Right cardiac atrium (tissue), 5 donors: ENCODE measurements at regions not wholly inside any gene's neighbourhood (a gene's known extent, or its start where the extent isn't known, plus 50 kb on each side); places are given as distances from the start of the nearest gene placed in this dataset.

ENCODE experiments used
- ATAC-seq, 2 donors: fragments of 200-7000 bp; cut with Tn5 transposase; one replicate each; pipeline versions ENCODE4 v1.8.0 to v1.9.1; 2020; ENCODE audit warnings: moderate library complexity in 2 of 2, mild to moderate bottlenecking in 1 of 2
- DNase-seq, 3 donors: peaks; one replicate each; pipeline ENCODE4 v3.0.0-alpha.2; 2020
- H3K27ac ChIP-seq: one replicate; pipeline ENCODE4 v1.5.1; 2013; ENCODE audit warnings: mild to moderate bottlenecking, low read length, control low read depth, moderate library complexity
- H3K27me3 ChIP-seq: one replicate; pipeline ENCODE4 v1.6.1; 2013; ENCODE audit not compliant: control insufficient read depth, insufficient read depth
- H3K4me1 ChIP-seq: one replicate; pipeline ENCODE4 v1.6.1; 2013; ENCODE audit warnings: low read length; ENCODE audit not compliant: control insufficient read depth, insufficient read depth
- H3K4me3 ChIP-seq: one replicate; pipeline ENCODE4 v1.5.1; 2013; ENCODE audit warnings: low read length, control low read depth
- H3K9me3 ChIP-seq: one replicate; pipeline ENCODE4 v1.6.1; 2013; ENCODE audit warnings: low read length; ENCODE audit not compliant: control insufficient read depth
- WGBS: extraction: QIAGEN DNeasy Blood & Tissue Kit; methylation state at CpG from one replicate; pipeline ENCODE4 v1.1.7; 2013; 5-methylcytosine and 5-hydroxymethylcytosine counted together
- intact Hi-C, 4 donors: fragments of 100-400 bp; cut with DNase I; formaldehyde crosslinking; loops; one replicate each; pipeline versions ENCODE4 v1.11.0 to v1.14.0; 2022 to 2023
- donor health status: healthy with polysubstance abuse.
- donor health status: DM: no; HTN: yes; CAD: no.
- donor health status: DM: no; HTN: no; CAD: no.
- donor health status: DM: no; HTN: yes; CAD: no; lungs with severe emphysema.
- donor health status: DM: yes; HTN: yes; CAD: no.

GRCh38 chr12:33555128-33555527, 115.5 kb upstream of the SYT10 start:
- intact Hi-C loops = no loop called here
- no peak for ATAC-seq
- Histone ChIP-seq H3K9me3 (no peaks in the 10 kb centered on the region), H3K4me3 (no peak overlapping the region), H3K4me1 (no peaks in the 10 kb centered on the region), H3K27me3 (no peaks in the 10 kb centered on the region), H3K27ac (no peak overlapping the region)
- DNase-seq = no peak

DNA sequence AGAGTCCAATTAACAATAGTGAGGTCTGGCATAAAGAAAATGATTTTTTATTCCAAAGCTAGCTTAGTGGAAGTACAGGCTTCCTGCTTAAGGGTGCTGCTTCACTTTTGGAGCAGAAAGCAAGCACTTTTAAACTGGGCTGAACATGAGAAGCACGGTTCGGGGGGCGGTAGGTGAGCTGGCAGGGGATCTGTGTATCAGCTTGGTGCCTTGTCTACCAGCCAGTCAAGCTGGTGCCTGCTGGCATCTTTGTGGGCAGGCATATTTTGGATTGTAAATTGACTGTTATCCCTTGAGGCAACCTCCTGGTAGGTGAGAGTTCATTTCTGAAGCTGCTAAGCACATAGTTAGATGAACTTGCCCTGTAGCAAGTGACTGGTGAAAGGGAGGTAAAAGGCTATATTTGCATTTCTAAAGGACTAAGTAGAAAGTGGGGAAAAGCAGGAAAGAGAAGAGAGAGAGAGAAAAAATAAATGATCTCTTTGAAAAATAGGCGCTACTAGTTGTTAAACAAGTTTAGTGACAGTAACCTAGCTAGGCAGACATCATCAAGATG, 121.1 kb upstream of the SYT10 start:
- H3K27ac ChIP-seq = no peak overlapping the region
- ATAC-seq = no peak
- WGBS = 79% methylated on average over 4 of the region's 4 CpGs

GRCh38 chr12:33562401-33562800, 122.8 kb upstream of the SYT10 start:
- 74% methylated on average over 2 of the region's 2 CpGs for WGBS
- DNase-seq (no peak), ATAC-seq (no peak)
- no peak overlapping the region for H3K27ac ChIP-seq
- H3K4me3 ChIP-seq = no peak overlapping the region
- H3K4me1 ChIP-seq = no peaks in the 10 kb centered on the region
- intact Hi-C loops = no loop called here
- no peaks in the 10 kb centered on the region for H3K27me3 ChIP-seq
- peaks cover 3% of the 10 kb centered on the region for H3K9me3 ChIP-seq

More for the DNA sequence above, 121.1 kb upstream of the SYT10 start:
- no peaks in the 10 kb centered on the region for H3K4me1 ChIP-seq
- no peak overlapping the region for H3K4me3 ChIP-seq
- DNase-seq = peak in 1 of 3 donors; percentile 36
- H3K9me3 ChIP-seq = peaks cover 3% of the 10 kb centered on the region
- intact Hi-C loops = no loop called here
- H3K27me3 ChIP-seq = no peaks in the 10 kb centered on the region

DNA sequence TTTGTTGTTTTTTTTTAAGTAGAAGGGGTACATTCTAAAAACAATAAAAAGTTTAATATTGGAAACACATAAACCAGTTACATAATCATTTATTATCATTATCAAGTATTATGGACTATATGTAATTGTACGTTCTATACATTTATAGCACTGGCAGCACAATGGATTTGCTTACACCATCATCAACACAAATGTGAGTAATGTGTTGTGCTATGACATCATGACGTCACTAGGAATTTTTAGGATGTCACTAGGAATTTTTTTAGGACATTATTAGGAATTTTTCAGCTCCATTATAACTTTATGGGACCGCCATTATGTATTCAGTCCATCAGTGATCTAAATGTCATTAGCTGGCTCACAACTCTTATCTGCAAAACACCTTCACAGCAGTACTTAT, 126.8 kb upstream of the SYT10 start:
- intact Hi-C loops = no loop called here
- Histone ChIP-seq H3K4me3 (no peak overlapping the region), H3K27me3 (no peaks in the 10 kb centered on the region), H3K27ac (no peak overlapping the region), H3K4me1 (no peaks in the 10 kb centered on the region), H3K9me3 (peaks cover 2% of the 10 kb centered on the region)
- no peak for ATAC-seq
- 61% methylated on average over 3 of the region's 3 CpGs for WGBS
- DNase-seq = no peak

- ATAC-seq (no peak), DNase-seq (no peak)
- no peak overlapping the region for H3K4me3 ChIP-seq
- H3K27me3 ChIP-seq = no peaks in the 10 kb centered on the region
- H3K27ac ChIP-seq = no peak overlapping the region
- H3K4me1 ChIP-seq = no peaks in the 10 kb centered on the region
- intact Hi-C loops = no loop called here
- no peaks in the 10 kb centered on the region for H3K9me3 ChIP-seq
- 32% methylated on average over 3 of the region's 3 CpGs for WGBS
These were observed 135.7 kb upstream of the SYT10 start for GRCh38 chr12:33575346-33575745.

DNA sequence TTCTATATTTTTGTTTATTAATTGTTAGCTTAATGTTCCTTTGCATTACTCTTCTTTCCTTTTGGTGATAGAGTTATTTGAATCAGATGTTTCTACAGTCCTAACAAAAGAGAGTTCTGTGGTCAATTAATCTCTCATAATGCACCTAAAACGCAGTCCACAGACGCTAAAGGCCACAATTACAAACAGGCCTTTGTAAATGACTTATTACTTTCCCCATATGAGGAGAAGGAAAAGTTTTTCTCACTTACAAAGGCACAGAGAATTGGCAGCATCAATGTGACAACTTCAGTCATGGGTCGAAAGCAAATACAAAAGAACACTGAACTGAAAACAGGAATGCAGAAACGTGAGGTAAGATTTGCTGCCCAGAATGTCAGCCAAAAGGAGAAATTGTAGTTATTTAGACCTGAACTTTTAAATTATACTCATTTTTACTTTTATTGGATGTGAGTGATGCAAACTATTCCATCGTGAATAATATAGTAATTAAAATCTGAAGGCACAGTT, 142.0 kb upstream of the SYT10 start:
- no peaks in the 10 kb centered on the region for H3K27me3 ChIP-seq
- no peak for DNase-seq
- no peaks in the 10 kb centered on the region for H3K4me1 ChIP-seq
- no peaks in the 10 kb centered on the region for H3K9me3 ChIP-seq
- ATAC-seq = no peak
- intact Hi-C loops = no loop called here
- H3K4me3 ChIP-seq = no peak overlapping the region
- H3K27ac ChIP-seq = no peak overlapping the region
- WGBS = 55% methylated on average over 5 of the region's 5 CpGs

DNA sequence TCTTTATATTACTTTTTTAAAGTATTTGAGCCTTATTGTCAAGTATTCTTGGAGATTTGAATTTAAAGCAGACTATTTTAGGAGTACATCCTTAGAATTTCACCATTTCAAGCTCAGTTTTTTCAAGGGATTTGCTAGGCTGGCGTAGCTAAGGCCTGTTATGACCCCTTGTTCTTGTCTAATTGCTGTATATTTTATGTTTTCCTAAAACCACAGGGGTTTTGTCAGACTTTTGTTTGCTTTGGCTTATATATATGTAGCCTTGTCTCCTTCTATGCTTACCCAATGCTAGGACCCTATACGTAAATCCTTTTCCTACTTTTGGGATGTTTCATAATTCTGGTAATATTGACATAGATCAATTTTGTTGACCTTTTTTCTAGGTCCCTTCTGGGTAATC, 147.0 kb upstream of the SYT10 start:
- no peak for DNase-seq
- no peak overlapping the region for H3K27ac ChIP-seq
- 80% methylated on average over 2 of the region's 2 CpGs for WGBS
- no peaks in the 10 kb centered on the region for H3K9me3 ChIP-seq
- no peaks in the 10 kb centered on the region for H3K27me3 ChIP-seq
- intact Hi-C loops = no loop called here
- H3K4me1 ChIP-seq = peaks cover 2% of the 10 kb centered on the region
- no peak overlapping the region for H3K4me3 ChIP-seq
- no peak for ATAC-seq

DNA sequence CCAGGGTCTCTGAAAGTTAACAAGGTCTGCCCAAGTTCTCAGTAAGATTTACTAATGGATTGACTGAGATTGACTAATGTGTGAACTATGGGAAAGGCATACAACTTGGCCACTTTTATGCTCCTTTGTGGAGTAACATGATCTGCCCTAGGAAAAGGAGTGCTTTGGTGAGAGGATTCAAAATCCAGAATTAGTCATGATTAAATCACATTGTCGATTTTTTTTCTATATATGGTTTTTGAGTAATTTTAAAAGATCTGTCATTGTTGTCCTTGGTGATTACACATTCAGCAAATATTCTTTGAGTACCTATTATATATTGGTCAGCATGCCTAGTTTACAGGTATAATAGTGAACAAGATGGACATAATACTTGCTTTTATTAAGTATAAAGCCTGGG, 147.7 kb upstream of the SYT10 start:
- 73% methylated on average over 1 of the region's 1 CpG for WGBS
- no peak for ATAC-seq
- no peaks in the 10 kb centered on the region for H3K27me3 ChIP-seq
- no peaks in the 10 kb centered on the region for H3K9me3 ChIP-seq
- H3K4me1 ChIP-seq = peaks cover 2% of the 10 kb centered on the region
- intact Hi-C loops = no loop called here
- H3K27ac ChIP-seq = no peak overlapping the region
- H3K4me3 ChIP-seq = no peak overlapping the region
- DNase-seq = no peak

DNA sequence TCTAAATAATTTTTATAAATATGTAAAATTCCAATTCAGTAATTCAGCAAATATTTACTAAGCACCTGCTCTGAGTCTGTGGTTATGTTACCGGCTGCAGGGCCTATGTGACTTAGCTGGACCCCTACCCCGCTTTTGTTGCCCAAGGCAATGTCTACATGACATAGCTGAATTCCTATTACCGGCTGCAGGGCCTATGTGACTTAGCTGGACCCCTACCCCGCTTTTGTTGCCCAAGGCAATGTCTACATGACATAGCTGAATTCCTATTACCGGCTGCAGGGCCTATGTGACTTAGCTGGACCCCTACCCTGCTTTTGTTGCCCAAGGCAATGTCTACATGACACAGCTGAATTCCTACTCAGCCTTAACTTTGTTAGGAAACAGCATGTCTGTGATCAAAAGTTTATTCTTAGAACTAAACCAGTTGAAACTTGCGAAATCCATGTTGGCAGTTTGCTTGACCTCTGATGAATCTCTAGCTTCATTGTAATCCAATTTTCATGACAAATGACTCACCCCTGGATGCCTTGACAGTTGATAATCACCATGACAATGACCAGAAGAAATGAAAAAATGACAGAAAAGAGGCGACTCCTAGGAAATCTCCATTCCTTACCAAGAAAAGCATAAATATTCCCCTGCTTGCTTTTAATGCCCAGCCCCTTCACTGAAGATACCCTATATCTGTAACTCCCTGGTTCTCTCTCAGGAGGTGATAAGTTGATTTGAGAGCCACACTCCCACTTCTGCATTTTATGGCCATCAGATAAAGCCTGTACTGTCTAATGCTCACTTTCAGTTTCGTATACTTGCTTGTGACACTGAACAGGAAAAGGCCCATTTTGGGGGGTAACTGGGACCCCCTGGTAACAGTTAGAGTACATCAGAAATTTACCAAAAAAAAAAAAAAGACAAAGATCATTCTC, 148.4 kb upstream of the SYT10 start:
- peak overlapping the region; percentile 68 for H3K27ac ChIP-seq
- H3K4me3 ChIP-seq = no peak overlapping the region
- WGBS = 47% methylated on average over 8 of the region's 8 CpGs
- intact Hi-C loops = no loop called here
- H3K9me3 ChIP-seq = no peaks in the 10 kb centered on the region
- H3K27me3 ChIP-seq = no peaks in the 10 kb centered on the region
- peak; percentile 63 to 73 for ATAC-seq
- DNase-seq = peak in 1 of 3 donors; percentile 19
- peaks cover 2% of the 10 kb centered on the region for H3K4me1 ChIP-seq

DNA sequence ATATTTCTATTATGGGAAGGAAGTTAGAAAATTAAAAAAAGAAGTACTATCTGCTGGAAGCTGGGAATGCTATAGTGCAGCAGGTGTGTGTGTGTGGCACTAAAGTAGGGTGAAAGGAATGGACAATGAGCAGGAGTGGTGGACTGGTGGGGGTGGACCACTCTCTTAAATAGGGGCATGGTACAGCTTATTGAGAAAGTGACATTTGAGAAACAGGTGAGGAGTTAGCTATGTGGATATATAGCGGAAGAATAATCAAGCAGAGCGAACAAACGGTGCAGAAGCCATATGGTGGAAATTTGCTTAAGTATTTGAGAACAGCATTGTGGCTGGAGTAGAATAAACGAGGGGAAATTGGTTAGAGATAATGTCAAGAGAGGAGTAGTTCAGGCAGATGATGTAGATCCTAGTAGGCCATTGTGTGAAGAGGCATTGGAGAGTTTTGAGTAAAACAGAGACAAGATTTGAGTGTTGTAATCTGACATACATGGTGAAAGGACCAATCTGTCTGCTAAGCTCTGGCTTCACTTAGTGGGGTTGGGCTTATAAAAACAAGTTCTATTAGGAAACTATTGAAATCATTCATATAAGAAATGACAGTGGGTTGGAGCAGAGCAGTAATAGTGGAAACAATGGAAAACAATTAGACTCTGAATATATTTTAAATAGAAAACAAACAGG, 149.2 kb upstream of the SYT10 start:
- ATAC-seq (no peak), DNase-seq (no peak)
- Histone ChIP-seq H3K4me3 (no peak overlapping the region), H3K9me3 (no peaks in the 10 kb centered on the region), H3K4me1 (peaks cover 2% of the 10 kb centered on the region), H3K27me3 (no peaks in the 10 kb centered on the region), H3K27ac (no peak overlapping the region)
- intact Hi-C loops = no loop called here
- WGBS = 72% methylated on average over 4 of the region's 4 CpGs

DNA sequence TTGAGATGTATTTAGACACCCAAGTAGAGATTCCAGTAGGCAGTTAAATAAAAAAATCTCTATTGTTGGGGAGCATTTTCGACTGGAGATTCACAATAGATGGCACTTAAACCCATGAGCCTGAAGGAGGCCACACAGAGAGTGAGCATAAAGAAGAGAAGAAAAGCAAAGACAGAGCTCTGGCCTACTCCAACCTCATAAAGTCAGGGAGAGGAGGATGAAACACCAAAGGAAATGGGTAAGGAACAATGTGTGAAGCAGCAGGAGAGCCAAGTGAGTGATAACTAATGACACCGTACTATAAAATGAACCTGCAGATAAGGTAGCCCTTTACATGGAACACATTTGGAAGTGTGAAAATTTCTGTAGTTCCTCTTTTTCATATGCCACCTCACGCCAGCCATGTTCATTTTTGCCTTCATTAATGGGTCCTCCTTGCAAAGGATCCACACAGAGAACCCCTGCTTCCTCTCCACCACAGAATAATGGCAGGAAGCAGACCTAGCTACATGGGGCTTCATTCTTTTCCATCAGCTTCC, 150.0 kb upstream of the SYT10 start:
- intact Hi-C loops = no loop called here
- Histone ChIP-seq H3K4me3 (no peak overlapping the region), H3K27ac (no peak overlapping the region), H3K9me3 (no peaks in the 10 kb centered on the region), H3K27me3 (no peaks in the 10 kb centered on the region), H3K4me1 (peaks cover 2% of the 10 kb centered on the region)
- 50% methylated on average over 3 of the region's 3 CpGs for WGBS
- DNase-seq (no peak), ATAC-seq (no peak)
